ENCODE measurements at regions not wholly inside any gene's neighbourhood (a gene's known extent, or its start where the extent isn't known, plus 50 kb on each side); places are given as distances from the start of the nearest gene placed in this dataset.
"Not testable (repeated sequence)": the region's sequence is repeated elsewhere in the genome, so short reads cannot be mapped to it uniquely, and the experiment has no call there.

GRCh38 chr10:3376631-3377030 is 204.0 kb upstream of the PITRM1 start:
- WGBS, 5 donors: 91 to 95% (median 94%) methylated on average over 17 of the region's 17 CpGs
- DNase-seq: no peak
- intact Hi-C loops (cut with DNase I; ENCODE audit: low total_unique reads): no loop called here

DNA sequence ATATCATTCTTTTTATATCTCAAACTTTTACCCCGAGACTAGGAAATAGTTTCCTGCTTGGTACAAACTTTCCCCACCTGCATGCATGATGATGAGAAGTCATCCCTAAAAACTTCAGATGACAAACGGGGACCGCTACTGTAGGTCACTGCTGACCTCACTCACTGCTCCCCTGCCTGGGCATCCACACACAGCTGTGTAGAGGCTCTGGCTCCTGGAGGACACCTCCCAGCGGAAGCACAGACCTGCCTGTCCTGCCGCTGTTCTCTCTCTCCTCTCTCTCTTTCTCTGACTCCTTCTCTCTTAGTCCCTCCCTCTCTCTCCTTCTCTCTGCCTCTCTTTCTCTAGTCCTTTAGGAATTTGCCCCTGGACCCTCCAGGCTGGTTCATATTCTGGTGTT is 202.9 kb upstream of the PITRM1 start:
- no peaks in the 10 kb centered on the region for H3K36me3 ChIP-seq
- intact Hi-C loops (cut with DNase I; ENCODE audit: low total_unique reads): no loop called here
- TF ChIP-seq, protein P1, sequence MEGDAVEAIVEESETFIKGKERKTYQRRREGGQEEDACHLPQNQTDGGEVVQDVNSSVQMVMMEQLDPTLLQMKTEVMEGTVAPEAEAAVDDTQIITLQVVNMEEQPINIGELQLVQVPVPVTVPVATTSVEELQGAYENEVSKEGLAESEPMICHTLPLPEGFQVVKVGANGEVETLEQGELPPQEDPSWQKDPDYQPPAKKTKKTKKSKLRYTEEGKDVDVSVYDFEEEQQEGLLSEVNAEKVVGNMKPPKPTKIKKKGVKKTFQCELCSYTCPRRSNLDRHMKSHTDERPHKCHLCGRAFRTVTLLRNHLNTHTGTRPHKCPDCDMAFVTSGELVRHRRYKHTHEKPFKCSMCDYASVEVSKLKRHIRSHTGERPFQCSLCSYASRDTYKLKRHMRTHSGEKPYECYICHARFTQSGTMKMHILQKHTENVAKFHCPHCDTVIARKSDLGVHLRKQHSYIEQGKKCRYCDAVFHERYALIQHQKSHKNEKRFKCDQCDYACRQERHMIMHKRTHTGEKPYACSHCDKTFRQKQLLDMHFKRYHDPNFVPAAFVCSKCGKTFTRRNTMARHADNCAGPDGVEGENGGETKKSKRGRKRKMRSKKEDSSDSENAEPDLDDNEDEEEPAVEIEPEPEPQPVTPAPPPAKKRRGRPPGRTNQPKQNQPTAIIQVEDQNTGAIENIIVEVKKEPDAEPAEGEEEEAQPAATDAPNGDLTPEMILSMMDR (IDR thresholded peaks at IDR 0.05): no peak
- TF ChIP-seq POLR2AphosphoS5 (IDR thresholded peaks at IDR 0.05): no peak
- 74 to 92% (median 86%) methylated on average over 5 of the region's 5 CpGs for WGBS, 5 donors
- H3K27me3 ChIP-seq: no peaks in the 10 kb centered on the region
- peaks cover 0 to 7% (median 3%) of the 10 kb centered on the region in 4 donors for H3K9me3 ChIP-seq
- no peak overlapping the region for H3K4me3 ChIP-seq
- H3K27ac ChIP-seq: no peak overlapping the region
- H3K4me1 ChIP-seq: no peaks in the 10 kb centered on the region
- no peak for DNase-seq

More at GRCh38 chr10:3376631-3377030, 204.0 kb upstream of the PITRM1 start:
- Histone ChIP-seq H3K4me3 (no peak overlapping the region), H3K9me3 (peaks cover 0 to 7% (median 3%) of the 10 kb centered on the region in 4 donors), H3K27ac (no peak overlapping the region), H3K27me3 (no peaks in the 10 kb centered on the region), H3K4me1 (no peaks in the 10 kb centered on the region), H3K36me3 (no peaks in the 10 kb centered on the region)
- TF ChIP-seq EP300 (IDR thresholded peaks at IDR 0.05): no peak
- TF ChIP-seq, protein P1 (IDR thresholded peaks at IDR 0.05): no peak
- TF ChIP-seq POLR2AphosphoS5 (IDR thresholded peaks at IDR 0.05): no peak
- TF ChIP-seq POLR2A (IDR thresholded peaks at IDR 0.05): no peak

DNA sequence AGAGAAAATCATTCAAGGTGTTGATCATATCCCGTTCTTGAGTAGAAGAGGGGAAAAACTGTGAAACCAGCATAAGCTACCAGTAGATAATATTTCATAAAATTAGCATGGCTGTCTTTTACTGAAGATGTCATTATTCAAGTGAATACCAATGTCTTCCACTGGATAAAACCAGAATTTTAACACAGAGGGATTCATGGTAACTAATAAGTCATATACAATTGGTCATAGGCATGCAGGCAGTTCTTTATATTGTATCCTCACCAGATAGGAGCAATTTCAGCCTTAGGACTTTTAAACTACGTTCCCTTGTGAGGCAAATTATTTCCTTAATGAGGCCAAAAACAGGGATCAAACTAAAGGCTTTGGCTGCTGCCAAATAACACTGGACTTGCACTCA is 202.3 kb upstream of the PITRM1 start:
- TF ChIP-seq, protein P1 (IDR thresholded peaks at IDR 0.05): no peak
- TF ChIP-seq POLR2A (IDR thresholded peaks at IDR 0.05): no peak
- no peak for TF ChIP-seq EP300 (IDR thresholded peaks at IDR 0.05)
- TF ChIP-seq POLR2AphosphoS5 (IDR thresholded peaks at IDR 0.05): no peak
- intact Hi-C loops (cut with DNase I; ENCODE audit: low total_unique reads): no loop called here
- H3K4me1 ChIP-seq: no peaks in the 10 kb centered on the region
- 69 to 86% (median 78%) methylated on average over 2 of the region's 2 CpGs for WGBS, 5 donors
- H3K27ac ChIP-seq: no peak overlapping the region
- DNase-seq: no peak
- H3K9me3 ChIP-seq: peaks cover 0 to 7% (median 2%) of the 10 kb centered on the region in 4 donors
- H3K36me3 ChIP-seq: no peaks in the 10 kb centered on the region
- H3K4me3 ChIP-seq: no peak overlapping the region
- no peaks in the 10 kb centered on the region for H3K27me3 ChIP-seq

DNA sequence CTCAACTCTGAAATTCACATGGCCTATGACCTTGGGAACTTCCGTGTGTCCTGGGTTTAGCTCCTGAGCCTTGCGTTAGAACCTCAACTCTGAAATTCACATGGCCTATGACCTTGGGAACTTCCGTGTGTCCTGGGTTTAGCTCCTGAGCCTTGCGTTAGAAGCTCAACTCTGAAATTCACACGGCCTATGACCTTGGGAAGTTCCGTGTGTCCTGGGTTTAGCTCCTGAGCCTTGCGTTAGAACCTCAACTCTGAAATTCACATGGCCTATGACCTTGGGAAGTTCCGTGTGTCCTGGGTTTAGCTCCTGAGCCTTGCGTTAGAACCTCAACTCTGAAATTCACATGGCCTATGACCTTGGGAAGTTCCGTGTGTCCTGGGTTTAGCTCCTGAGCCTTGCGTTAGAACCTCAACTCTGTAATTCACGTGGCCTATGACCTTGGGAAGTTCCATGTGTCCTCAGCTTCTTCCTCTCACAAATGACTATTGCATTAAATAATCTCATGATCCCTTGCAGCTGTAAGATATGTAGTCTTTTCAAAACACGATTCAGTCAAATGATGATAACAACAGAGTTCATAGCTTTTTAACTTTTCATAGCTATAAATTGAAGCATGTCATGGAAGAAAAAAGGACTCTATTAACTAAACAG is 200.9 kb upstream of the PITRM1 start:
- DNase-seq; H3K4me3 ChIP-seq; intact Hi-C loops (cut with DNase I; ENCODE audit: low total_unique reads); H3K27me3 ChIP-seq; H3K27ac ChIP-seq; H3K4me1 ChIP-seq; H3K36me3 ChIP-seq; H3K9me3 ChIP-seq: not testable (repeated sequence)
- 72 to 88% (median 80%) methylated on average over 8 to 12 of the region's 13 CpGs for WGBS, 5 donors

DNA sequence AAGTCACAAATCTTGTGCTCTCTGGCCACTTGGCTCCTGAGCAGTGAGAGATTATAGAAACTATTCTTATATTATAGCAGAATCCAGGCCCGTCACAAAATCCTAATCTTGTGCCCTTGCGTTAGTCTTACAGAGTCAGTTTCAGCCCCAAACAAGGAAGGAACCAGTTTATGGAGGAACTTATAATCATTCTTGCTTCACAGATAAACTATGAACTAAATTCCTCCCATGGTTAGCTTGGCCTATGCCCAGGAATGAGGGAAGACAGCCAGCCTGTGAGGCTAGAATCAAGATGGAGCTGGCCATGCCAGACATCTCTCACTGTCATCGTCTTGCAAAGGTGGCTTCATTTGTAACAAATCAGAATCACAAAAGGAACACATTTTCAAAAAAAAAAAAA is 199.7 kb upstream of the PITRM1 start:
- no peak for DNase-seq
- Histone ChIP-seq H3K9me3 (no peaks in the 10 kb centered on the region), H3K36me3 (no peaks in the 10 kb centered on the region), H3K4me1 (no peaks in the 10 kb centered on the region), H3K27ac (no peak overlapping the region), H3K4me3 (no peak overlapping the region), H3K27me3 (no peaks in the 10 kb centered on the region)
- intact Hi-C loops (cut with DNase I; ENCODE audit: low total_unique reads): no loop called here
- TF ChIP-seq, protein P1 (IDR thresholded peaks at IDR 0.05): no peak
- TF ChIP-seq EP300 (IDR thresholded peaks at IDR 0.05) (no peak), POLR2AphosphoS5 (IDR thresholded peaks at IDR 0.05) (no peak), POLR2A (IDR thresholded peaks at IDR 0.05) (no peak)
- WGBS, 5 donors: 57 to 82% (median 68%) methylated on average over 3 of the region's 3 CpGs

DNA sequence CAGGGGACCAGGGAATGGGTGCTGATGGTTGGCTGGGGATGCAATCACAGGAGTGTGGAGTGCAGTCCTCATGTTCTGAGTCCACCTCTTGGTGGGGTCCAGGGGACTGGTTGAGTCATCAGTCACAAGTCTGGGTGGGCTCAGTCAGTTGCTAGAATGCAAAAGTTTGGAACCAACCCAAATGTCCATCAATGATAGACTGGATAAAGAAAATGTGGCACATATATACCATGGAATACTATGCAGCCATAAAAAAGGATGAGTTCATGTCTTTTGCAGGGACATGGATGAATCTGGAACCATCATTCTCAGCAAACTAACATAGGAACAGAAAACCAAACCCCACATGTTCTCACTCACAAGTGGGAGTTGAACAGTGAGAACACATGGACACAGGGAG is 199.0 kb upstream of the PITRM1 start:
- H3K36me3 ChIP-seq; H3K27me3 ChIP-seq; H3K4me3 ChIP-seq; H3K4me1 ChIP-seq; intact Hi-C loops (cut with DNase I; ENCODE audit: low total_unique reads); H3K27ac ChIP-seq; DNase-seq; H3K9me3 ChIP-seq: not testable (repeated sequence)

Data from stomach (tissue), 8 donors.